Gastrocnemius medialis (tissue), 4 donors: ENCODE measurements at regions not wholly inside any gene's neighbourhood (a gene's known extent, or its start where the extent isn't known, plus 50 kb on each side); places are given as distances from the start of the nearest gene placed in this dataset.

Experiments
- POLR2A ChIP-seq, 2 donors: fragments of 450-650 bp; IDR thresholded peaks; one replicate each; pipeline ENCODE4 v1.6.1; 2017; ENCODE audit warnings: antibody characterized with exemption in 2 of 2, mild to moderate bottlenecking in 2 of 2, moderate library complexity in 2 of 2
- TF ChIP-seq, protein P1 (sequence below), 5 experiments: fragments of 450-650 bp in 3 of 5; fragments of 200-600 bp in 2 of 5; sonication (generic) in 2 of 5; IDR thresholded peaks in 4 of 5; conservative IDR thresholded peaks in 1 of 5; 1 replicate in 4 of 5; 2 replicates in 1 of 5; pipeline ENCODE4 v1.5.1; 2016 to 2019; ENCODE audit warnings: antibody characterized with exemption in 5 of 5, mild to moderate bottlenecking in 3 of 5, moderate library complexity in 3 of 5

DNA sequence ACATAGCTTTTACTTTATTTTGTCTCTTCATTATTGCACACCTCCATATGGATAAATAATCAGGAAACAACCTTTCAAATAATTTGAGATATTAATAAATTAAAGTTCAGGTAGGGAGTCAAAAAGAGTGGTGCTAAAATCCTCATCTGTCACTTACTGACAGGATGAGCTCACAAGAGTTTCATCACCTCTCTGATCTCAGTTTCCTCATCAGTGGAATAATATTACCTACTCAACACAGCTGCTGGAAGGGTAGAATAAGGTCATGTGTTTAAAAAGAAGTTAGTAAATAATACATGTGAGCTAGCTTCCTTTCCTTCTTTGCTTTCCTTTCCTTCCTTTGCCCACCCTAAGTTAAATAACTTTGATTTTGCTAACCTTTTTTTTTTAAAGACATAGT is 61.9 kb downstream of the RDH14 start:
- TF ChIP-seq POLR2A (IDR thresholded peaks at IDR 0.05) = no peak
- TF ChIP-seq, protein P1, sequence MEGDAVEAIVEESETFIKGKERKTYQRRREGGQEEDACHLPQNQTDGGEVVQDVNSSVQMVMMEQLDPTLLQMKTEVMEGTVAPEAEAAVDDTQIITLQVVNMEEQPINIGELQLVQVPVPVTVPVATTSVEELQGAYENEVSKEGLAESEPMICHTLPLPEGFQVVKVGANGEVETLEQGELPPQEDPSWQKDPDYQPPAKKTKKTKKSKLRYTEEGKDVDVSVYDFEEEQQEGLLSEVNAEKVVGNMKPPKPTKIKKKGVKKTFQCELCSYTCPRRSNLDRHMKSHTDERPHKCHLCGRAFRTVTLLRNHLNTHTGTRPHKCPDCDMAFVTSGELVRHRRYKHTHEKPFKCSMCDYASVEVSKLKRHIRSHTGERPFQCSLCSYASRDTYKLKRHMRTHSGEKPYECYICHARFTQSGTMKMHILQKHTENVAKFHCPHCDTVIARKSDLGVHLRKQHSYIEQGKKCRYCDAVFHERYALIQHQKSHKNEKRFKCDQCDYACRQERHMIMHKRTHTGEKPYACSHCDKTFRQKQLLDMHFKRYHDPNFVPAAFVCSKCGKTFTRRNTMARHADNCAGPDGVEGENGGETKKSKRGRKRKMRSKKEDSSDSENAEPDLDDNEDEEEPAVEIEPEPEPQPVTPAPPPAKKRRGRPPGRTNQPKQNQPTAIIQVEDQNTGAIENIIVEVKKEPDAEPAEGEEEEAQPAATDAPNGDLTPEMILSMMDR (IDR thresholded peaks at IDR 0.05 in 4 of 5, conservative IDR thresholded peaks at IDR 0.05 in 1 of 5) = no peak
